H1 (cell line): ENCODE measurements at regions not wholly inside any gene's neighbourhood (a gene's known extent, or its start where the extent isn't known, plus 50 kb on each side); places are given as distances from the start of the nearest gene placed in this dataset.

Source experiments
- CHD1 ChIP-seq: IDR thresholded peaks from 2 replicates; pipeline ENCODE4 v1.6.1; 2012; ENCODE audit warnings: low read depth, low read length, improper control_type of control experiment
- CHD7 ChIP-seq: fragments of 300-600 bp; sonication (generic); IDR thresholded peaks from 2 replicates; pipeline ENCODE4 v1.7.1; 2012; ENCODE audit warnings: low read length, moderate library complexity, mild to moderate bottlenecking, inconsistent platforms; ENCODE audit not compliant: insufficient replicate concordance
- CTBP2 ChIP-seq: IDR thresholded peaks from 2 replicates; pipeline ENCODE4 v1.7.0; 2011; ENCODE audit warnings: borderline replicate concordance, mild to moderate bottlenecking, moderate library complexity, mixed read lengths, low read length; ENCODE audit not compliant: insufficient read depth, insufficient read length
- EZH2 ChIP-seq: fragments of 200-600 bp; sonication (generic); IDR thresholded peaks from 2 replicates; pipeline ENCODE4 v1.7.1; 2012; ENCODE audit warnings: low read depth, mild to moderate bottlenecking, moderate library complexity, low read length, inconsistent platforms; ENCODE audit not compliant: severe bottlenecking
- JUND ChIP-seq: IDR thresholded peaks from 2 replicates; pipeline ENCODE4 v1.6.1; 2011; ENCODE audit warnings: mild to moderate bottlenecking, improper control_type of control experiment, low read length
- MAFK ChIP-seq: IDR thresholded peaks from 2 replicates; pipeline ENCODE4 v1.6.1; 2012; ENCODE audit warnings: low read depth, mild to moderate bottlenecking, improper control_type of control experiment, low read length
- PHF8 ChIP-seq: fragments of 200-600 bp; sonication (generic); conservative IDR thresholded peaks from 2 replicates; pipeline ENCODE4 v1.7.1; 2012; ENCODE audit warnings: low read depth, mild to moderate bottlenecking, inconsistent platforms, low read length, moderate library complexity
- RFX5 ChIP-seq: IDR thresholded peaks from 2 replicates; pipeline ENCODE4 v1.6.1; 2011; ENCODE audit warnings: low read depth, low read length, improper control_type of control experiment, borderline replicate concordance
- RXRA ChIP-seq: IDR thresholded peaks from 2 replicates; pipeline ENCODE4 v1.6.1; 2011; ENCODE audit warnings: low read depth, mild to moderate bottlenecking, low read length, moderate library complexity; ENCODE audit not compliant: insufficient read depth
- YY1 ChIP-seq: IDR thresholded peaks from 2 replicates; pipeline ENCODE4 v1.6.1; 2011; ENCODE audit warnings: low read depth, mild to moderate bottlenecking, low read length

GRCh38 chr14:89639687-89640086, 222.7 kb upstream of the FOXN3 start (continued):
- TF ChIP-seq CHD7, result no peak
- TF ChIP-seq RXRA, result no peak
- no peak for TF ChIP-seq JUND
- TF ChIP-seq MAFK, result no peak
- no peak for TF ChIP-seq CTBP2
- TF ChIP-seq YY1, result no peak
- TF ChIP-seq RFX5, result no peak
- TF ChIP-seq CHD1, result no peak
- no peak for TF ChIP-seq EZH2
- TF ChIP-seq PHF8, result no peak
